SJSA1 (cell line): ENCODE measurements at regions not wholly inside any gene's neighbourhood (a gene's known extent, or its start where the extent isn't known, plus 50 kb on each side); places are given as distances from the start of the nearest gene placed in this dataset.

ENCODE experiments used
- DNase-seq, 2 experiments: peaks; one replicate each; pipeline ENCODE4 v3.0.0-alpha.2; 2015 to 2020; ENCODE audit warnings: low spot score in 2 of 2, low read depth in 1 of 2
- H3K27ac ChIP-seq: fragments of 250-450 bp; sonication (Bioruptor Pico); 2 replicates; pipeline ENCODE4 v1.5.1; 2020; ENCODE audit warnings: mild to moderate bottlenecking, moderate library complexity
- H3K27me3 ChIP-seq: fragments of 250-450 bp; sonication (Bioruptor Pico); replicated peaks from 2 replicates; pipeline ENCODE4 v1.5.1; 2020; ENCODE audit warnings: mild to moderate bottlenecking, moderate library complexity
- H3K36me3 ChIP-seq: fragments of 250-450 bp; sonication (Bioruptor Pico); 2 replicates; pipeline ENCODE4 v1.5.1; 2020; ENCODE audit warnings: mild to moderate bottlenecking
- H3K4me1 ChIP-seq: fragments of 250-450 bp; sonication (Bioruptor Pico); replicated peaks from 2 replicates; pipeline ENCODE4 v1.6.1; 2021; ENCODE audit warnings: mild to moderate bottlenecking
- H3K4me3 ChIP-seq: fragments of 250-450 bp; sonication (Bioruptor Pico); 2 replicates; pipeline ENCODE4 v1.5.1; 2020; ENCODE audit warnings: mild to moderate bottlenecking
- H3K9me3 ChIP-seq: fragments of 250-450 bp; sonication (Bioruptor Pico); replicated peaks from 2 replicates; pipeline ENCODE4 v1.5.1; 2020; ENCODE audit warnings: mild to moderate bottlenecking

GRCh38 chr14:98301681-98302080, 970.3 kb downstream of the BCL11B start:
- DNase-seq, result no peak
- Histone ChIP-seq H3K27me3 (no peaks in the 10 kb centered on the region), H3K4me3 (no peak overlapping the region), H3K4me1 (no peaks in the 10 kb centered on the region), H3K27ac (no peak overlapping the region), H3K9me3 (no peaks in the 10 kb centered on the region), H3K36me3 (no peaks in the 10 kb centered on the region)

DNA sequence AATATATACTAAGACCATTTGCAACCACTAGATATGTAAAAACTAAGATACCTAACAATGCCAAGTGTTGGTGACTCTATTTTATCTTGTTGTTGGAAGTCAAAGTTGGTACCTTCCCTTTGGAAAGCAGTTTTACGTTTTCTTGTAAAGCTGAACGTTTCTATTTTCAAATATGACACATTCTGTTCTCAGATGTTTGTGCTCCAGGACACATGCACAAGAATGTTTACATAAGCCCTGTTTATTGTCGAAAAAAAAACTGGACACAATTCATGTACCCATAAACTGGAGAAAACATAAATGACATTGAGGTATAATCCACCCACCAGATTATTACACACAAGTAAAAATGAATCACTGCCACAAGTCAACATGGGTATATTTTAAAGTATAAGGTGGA, 967.4 kb downstream of the BCL11B start:
- Histone ChIP-seq H3K27me3 (no peaks in the 10 kb centered on the region), H3K27ac (no peak overlapping the region), H3K36me3 (no peaks in the 10 kb centered on the region), H3K4me1 (no peaks in the 10 kb centered on the region), H3K9me3 (no peaks in the 10 kb centered on the region), H3K4me3 (no peak overlapping the region)
- DNase-seq, result no peak

- no peak overlapping the region for H3K27ac ChIP-seq
- no peak for DNase-seq
- no peaks in the 10 kb centered on the region for H3K27me3 ChIP-seq
- H3K36me3 ChIP-seq, result no peaks in the 10 kb centered on the region
- H3K4me3 ChIP-seq, result no peak overlapping the region
- no peaks in the 10 kb centered on the region for H3K9me3 ChIP-seq
- no peaks in the 10 kb centered on the region for H3K4me1 ChIP-seq
Observed at GRCh38 chr14:98309591-98309990, 962.4 kb downstream of the BCL11B start.

DNA sequence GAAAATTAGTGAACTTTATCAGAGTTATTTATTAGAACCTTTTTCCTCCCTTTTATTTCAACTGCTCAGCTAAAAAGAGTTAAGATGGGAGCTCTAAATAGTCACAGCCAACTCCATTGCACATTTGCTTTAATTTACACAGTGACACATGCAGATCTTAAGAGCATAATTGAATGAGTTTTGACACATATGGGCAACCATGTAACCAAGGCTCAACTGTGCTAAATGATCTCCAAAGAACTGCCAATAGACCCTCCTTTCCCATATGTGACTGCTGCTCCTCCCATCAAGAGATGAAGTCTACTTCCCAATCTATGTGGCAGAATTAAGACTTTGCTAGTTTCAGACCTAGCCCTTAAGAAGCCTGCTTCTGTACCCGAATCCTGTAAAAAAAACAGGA, 960.0 kb downstream of the BCL11B start:
- Histone ChIP-seq H3K27ac (no peak overlapping the region), H3K36me3 (no peaks in the 10 kb centered on the region), H3K9me3 (no peaks in the 10 kb centered on the region), H3K4me1 (no peaks in the 10 kb centered on the region), H3K27me3 (no peaks in the 10 kb centered on the region), H3K4me3 (no peak overlapping the region)
- no peak for DNase-seq

DNA sequence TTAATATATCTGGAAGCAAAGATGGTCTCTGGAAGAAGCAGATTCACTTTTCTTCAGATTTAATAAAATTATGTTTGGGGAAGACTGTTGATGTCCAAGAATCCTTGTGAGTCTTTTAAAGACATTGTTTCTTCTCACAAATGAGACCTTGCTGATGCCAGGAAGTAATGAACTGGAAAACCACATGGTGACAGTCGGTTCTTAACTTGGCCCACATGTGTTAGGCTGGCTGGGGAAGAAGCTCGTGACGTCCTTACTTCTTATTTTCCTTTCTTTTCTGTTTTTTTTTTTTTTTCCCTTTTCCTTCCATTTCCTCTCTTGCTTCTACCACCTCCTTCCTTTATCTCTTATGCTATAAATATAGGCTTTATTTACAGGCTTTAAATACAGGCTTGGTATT, 950.2 kb downstream of the BCL11B start:
- DNase-seq, result no peak
- H3K36me3 ChIP-seq, result no peaks in the 10 kb centered on the region

DNA sequence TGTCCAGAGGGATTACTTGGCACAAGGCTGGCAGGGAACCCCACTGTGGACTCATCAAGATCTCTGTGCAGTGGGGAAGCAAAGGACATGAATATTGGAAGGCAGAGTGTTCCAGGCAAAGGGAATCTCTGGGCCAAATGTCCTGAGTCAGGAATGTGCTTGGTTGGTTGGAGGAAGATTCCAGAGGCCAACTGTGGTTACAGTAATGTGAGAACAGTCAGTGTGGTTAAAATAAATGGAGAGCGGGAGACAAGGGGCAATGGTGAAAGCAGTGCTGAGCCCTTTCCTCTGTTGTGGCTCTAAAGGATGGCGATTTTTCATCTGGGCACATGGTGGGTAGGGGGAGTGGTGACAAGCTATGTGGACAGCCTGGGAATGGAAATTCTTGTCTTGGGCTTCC, 948.2 kb downstream of the BCL11B start:
- no peaks in the 10 kb centered on the region for H3K4me1 ChIP-seq
- H3K36me3 ChIP-seq, result no peaks in the 10 kb centered on the region
- no peak overlapping the region for H3K4me3 ChIP-seq
- 0 out of 2 replicates have a peak, but pooled peaks cover 3% of the 10 kb centered on the region for H3K9me3 ChIP-seq
- H3K27ac ChIP-seq, result no peak overlapping the region
- DNase-seq, result no peak
- no peaks in the 10 kb centered on the region for H3K27me3 ChIP-seq

More for the DNA sequence above, 950.2 kb downstream of the BCL11B start:
- Histone ChIP-seq H3K9me3 (0 out of 2 replicates have a peak, but pooled peaks cover 2% of the 10 kb centered on the region), H3K4me1 (no peaks in the 10 kb centered on the region), H3K27me3 (no peaks in the 10 kb centered on the region), H3K4me3 (no peak overlapping the region), H3K27ac (no peak overlapping the region)

- H3K36me3 ChIP-seq, result no peaks in the 10 kb centered on the region
Observed at GRCh38 chr14:98325761-98326160, 946.2 kb downstream of the BCL11B start.

DNA sequence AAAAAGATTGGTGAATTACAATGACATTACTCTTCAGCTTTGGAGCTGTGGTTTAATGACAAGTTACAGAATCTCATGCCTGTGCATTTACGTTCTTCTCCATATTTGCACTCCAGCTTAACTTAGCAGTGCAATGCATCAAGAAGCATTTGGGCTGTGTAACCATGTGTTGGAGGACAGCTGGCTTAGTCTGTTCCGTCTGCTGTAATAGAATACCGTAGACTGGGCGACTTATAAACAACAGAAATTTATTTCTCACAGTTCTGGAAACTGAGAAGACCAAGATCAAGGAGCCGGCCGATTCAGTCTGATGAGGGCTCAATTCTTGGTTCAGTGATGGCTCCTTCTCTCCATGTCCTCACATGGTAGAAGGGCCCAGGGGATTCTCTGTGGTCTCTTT, 943.5 kb downstream of the BCL11B start:
- no peaks in the 10 kb centered on the region for H3K4me1 ChIP-seq
- no peak for DNase-seq
- H3K36me3 ChIP-seq, result no peaks in the 10 kb centered on the region
- no peak overlapping the region for H3K27ac ChIP-seq
- no peak overlapping the region for H3K4me3 ChIP-seq
- H3K27me3 ChIP-seq, result no peaks in the 10 kb centered on the region
- H3K9me3 ChIP-seq, result 0 out of 2 replicates have a peak, but pooled peaks cover 3% of the 10 kb centered on the region

More at GRCh38 chr14:98325761-98326160, 946.2 kb downstream of the BCL11B start:
- Histone ChIP-seq H3K4me3 (no peak overlapping the region), H3K27ac (no peak overlapping the region), H3K4me1 (no peaks in the 10 kb centered on the region), H3K9me3 (0 out of 2 replicates have a peak, but pooled peaks cover 3% of the 10 kb centered on the region), H3K27me3 (no peaks in the 10 kb centered on the region)
- DNase-seq, result no peak

GRCh38 chr14:98334186-98334585, 937.8 kb downstream of the BCL11B start:
- H3K9me3 ChIP-seq, result no peaks in the 10 kb centered on the region
- no peaks in the 10 kb centered on the region for H3K4me1 ChIP-seq
- H3K27me3 ChIP-seq, result no peaks in the 10 kb centered on the region
- H3K4me3 ChIP-seq, result no peak overlapping the region
- H3K36me3 ChIP-seq, result no peaks in the 10 kb centered on the region
- no peak overlapping the region for H3K27ac ChIP-seq
- DNase-seq, result no peak

DNA sequence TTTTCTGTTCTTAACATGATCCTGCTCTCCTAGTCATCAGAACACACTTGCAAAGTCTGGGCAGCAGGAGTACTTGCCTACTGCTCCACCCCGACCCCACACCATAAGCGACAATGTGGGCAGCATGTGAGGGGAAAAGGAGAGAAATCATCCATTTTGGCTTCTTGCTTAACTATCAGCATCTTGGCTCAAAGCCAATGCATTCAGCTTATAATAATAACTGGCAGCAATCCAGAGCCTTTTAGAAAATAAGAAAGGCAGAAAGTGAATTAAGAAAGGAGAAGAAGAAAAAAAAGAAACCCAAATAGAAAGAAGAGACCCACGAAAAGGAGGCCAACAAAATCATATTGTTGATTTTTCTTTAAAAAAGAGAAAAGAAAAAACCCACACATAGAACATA, 930.8 kb downstream of the BCL11B start:
- Histone ChIP-seq H3K4me1 (no peaks in the 10 kb centered on the region), H3K4me3 (no peak overlapping the region), H3K9me3 (no peaks in the 10 kb centered on the region), H3K27me3 (no peaks in the 10 kb centered on the region), H3K36me3 (no peaks in the 10 kb centered on the region), H3K27ac (no peak overlapping the region)
- no peak for DNase-seq

DNA sequence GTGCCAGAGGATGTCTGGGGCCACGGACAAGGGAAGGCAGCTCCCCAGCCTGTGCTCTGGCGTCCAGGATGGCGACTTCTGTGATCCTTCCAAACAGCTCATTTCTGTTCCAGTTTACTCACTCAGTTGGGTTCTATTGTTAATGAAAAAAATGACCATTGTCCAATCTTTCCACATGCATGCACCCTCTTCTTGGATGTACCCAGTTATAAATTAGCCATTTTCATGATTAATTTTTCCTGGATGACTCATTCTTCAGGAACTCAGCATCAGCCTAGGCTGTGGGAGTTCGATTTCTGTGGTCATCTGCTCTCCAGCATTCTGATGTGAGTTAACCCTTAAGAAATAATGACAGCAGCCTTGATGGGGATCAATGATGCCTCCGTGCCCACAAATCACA, 926.8 kb downstream of the BCL11B start:
- H3K27ac ChIP-seq, result no peak overlapping the region
- H3K9me3 ChIP-seq, result no peaks in the 10 kb centered on the region

GRCh38 chr14:98347686-98348085, 924.3 kb downstream of the BCL11B start:
- Histone ChIP-seq H3K36me3 (no peaks in the 10 kb centered on the region), H3K9me3 (no peaks in the 10 kb centered on the region), H3K4me3 (no peak overlapping the region), H3K27me3 (no peaks in the 10 kb centered on the region), H3K27ac (no peak overlapping the region), H3K4me1 (no peaks in the 10 kb centered on the region)
- DNase-seq, result no peak

More for the DNA sequence above, 926.8 kb downstream of the BCL11B start:
- Histone ChIP-seq H3K36me3 (no peaks in the 10 kb centered on the region), H3K27me3 (no peaks in the 10 kb centered on the region), H3K4me1 (no peaks in the 10 kb centered on the region), H3K4me3 (no peak overlapping the region)
- no peak for DNase-seq

- H3K27ac ChIP-seq, result no peak overlapping the region
- no peaks in the 10 kb centered on the region for H3K36me3 ChIP-seq
- no peak for DNase-seq
- H3K27me3 ChIP-seq, result no peaks in the 10 kb centered on the region
- H3K9me3 ChIP-seq, result no peaks in the 10 kb centered on the region; the same call in 1 of the 2 replicates
- no peaks in the 10 kb centered on the region for H3K4me1 ChIP-seq
- H3K4me3 ChIP-seq, result no peak overlapping the region
Observed at GRCh38 chr14:98348505-98348904, 923.5 kb downstream of the BCL11B start.

GRCh38 chr14:98350213-98350612, 921.8 kb downstream of the BCL11B start:
- no peak overlapping the region for H3K4me3 ChIP-seq
- H3K27me3 ChIP-seq, result no peaks in the 10 kb centered on the region

DNA sequence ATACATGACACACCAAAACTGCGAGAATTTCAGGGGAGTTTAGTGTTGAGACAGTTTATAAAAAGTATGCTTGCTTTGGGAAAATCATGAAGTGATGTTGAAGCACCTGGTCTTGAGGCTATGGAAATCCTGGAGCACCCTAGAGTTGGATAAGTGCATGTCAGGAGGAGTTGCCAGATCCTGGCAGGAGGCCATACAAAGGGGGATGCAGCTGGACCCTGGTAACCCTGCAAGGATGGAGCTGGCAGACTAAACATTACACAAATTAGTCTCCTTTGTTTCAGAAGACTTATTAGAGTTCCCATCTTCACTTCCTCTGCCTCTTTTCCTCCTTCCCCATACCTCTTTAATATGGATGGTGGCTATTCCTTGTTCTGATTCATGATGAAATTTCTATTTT, 907.0 kb downstream of the BCL11B start:
- DNase-seq, result no peak
- Histone ChIP-seq H3K4me1 (no peaks in the 10 kb centered on the region), H3K27me3 (no peaks in the 10 kb centered on the region), H3K36me3 (no peaks in the 10 kb centered on the region), H3K4me3 (no peak overlapping the region), H3K27ac (no peak overlapping the region), H3K9me3 (0 out of 2 replicates have a peak, but pooled peaks cover 3% of the 10 kb centered on the region)

More at GRCh38 chr14:98350213-98350612, 921.8 kb downstream of the BCL11B start:
- no peak for DNase-seq
- Histone ChIP-seq H3K9me3 (no peaks in the 10 kb centered on the region; the same call in 1 of the 2 replicates), H3K36me3 (no peaks in the 10 kb centered on the region), H3K27ac (no peak overlapping the region), H3K4me1 (no peaks in the 10 kb centered on the region)
